NK-92 treated with Interleukin-12 subunit alpha and Interleukin-12 subunit beta, amount 100 ng/mL, for 24 hours (cell line): ENCODE measurements at regions not wholly inside any gene's neighbourhood (a gene's known extent, or its start where the extent isn't known, plus 50 kb on each side); places are given as distances from the start of the nearest gene placed in this dataset.
"Not testable (repeated sequence)": the region's sequence is repeated elsewhere in the genome, so short reads cannot be mapped to it uniquely, and the experiment has no call there.

Source experiments
- DNase-seq: peaks from one replicate; lab custom pipeline; 2025; lab: John Stamatoyannopoulos, UW

DNA sequence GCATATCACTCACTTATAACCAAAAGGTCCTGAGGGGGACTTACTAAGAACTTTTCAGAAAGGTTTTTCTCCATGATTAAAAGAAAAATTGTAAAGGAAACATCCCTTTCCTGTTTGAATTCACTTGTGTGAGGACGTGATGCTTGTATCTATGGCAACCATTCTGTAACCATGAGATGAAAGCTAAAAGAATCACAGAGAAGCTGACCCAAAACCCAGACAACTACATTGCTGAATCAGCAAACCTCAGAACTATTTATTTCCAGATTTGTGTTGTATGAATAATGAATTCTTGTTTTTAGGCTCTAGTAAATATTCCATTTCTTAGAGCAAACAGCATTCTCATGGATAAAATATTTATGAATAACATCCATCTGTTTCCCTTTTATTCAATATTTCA lies 91.2 kb downstream of the RCHY1 start:
- DNase-seq: no peak

- DNase-seq: no peak
These were observed 101.5 kb downstream of the RCHY1 start for GRCh38 chr4:75412746-75413145.

GRCh38 chr4:75398501-75398900 lies 115.7 kb downstream of the RCHY1 start:
- DNase-seq: no peak

GRCh38 chr4:75391489-75392166 lies 122.6 kb downstream of the RCHY1 start:
- DNase-seq: no peak

- not testable (repeated sequence) for DNase-seq
These were observed 127.8 kb downstream of the RCHY1 start for GRCh38 chr4:75386426-75386825.

DNA sequence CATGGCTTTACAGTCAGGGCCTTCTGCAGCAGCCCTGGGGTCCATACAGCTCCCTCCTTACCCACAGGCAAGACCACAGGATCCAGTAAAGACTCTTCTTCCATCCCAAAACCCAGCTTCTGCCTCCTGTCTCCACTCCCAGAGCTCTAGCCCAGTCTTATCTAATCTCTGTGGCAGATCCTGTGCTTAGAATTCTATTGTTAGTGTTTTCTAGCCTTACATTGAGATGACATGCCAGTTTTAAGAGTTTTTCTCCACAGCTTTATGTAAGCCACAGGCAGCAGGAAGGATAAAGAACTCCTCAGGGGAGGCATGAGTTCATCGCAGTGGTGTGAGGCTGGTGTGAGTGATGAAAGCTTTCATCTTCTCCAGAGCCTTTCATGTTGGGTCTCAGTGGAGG lies 129.1 kb downstream of the RCHY1 start:
- DNase-seq: no peak

DNA sequence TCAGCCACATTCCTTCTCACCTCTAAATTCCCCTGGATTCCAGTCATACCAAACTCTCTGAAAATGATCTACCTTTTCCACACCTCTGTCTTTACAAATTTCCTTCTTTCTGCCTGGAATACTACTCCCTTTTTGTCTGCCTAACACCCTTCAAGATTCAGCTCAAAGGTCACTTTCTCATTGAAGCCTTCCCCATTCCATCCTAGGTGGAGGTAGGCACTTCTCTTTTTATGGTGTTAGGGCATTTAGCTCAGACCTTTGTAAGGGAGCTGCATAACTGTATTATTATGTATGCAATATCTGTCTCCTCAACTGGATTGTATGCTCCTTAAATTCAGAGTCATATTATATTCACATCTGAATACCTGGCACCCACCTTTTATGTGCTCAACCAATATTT lies 137.7 kb downstream of the RCHY1 start:
- no peak for DNase-seq

DNA sequence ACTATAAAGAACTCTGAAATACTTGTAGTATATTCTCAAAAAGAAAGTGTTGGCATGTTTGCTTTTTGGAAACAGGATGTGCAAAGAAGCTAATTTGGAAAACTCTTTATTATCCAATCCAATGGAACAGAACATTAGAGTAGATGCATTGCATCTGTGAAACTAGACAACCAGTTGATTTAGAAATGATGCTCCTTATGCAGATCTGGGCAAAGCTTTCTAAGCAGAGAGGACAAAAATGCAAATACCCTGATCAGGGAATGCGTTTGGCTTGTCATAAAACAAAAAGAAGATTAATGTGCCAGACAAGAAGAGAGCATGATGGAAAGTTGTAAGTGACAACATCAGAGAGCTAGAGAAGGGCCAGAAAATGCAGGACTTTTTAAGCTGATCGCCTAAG lies 142.3 kb downstream of the RCHY1 start:
- DNase-seq: no peak

DNA sequence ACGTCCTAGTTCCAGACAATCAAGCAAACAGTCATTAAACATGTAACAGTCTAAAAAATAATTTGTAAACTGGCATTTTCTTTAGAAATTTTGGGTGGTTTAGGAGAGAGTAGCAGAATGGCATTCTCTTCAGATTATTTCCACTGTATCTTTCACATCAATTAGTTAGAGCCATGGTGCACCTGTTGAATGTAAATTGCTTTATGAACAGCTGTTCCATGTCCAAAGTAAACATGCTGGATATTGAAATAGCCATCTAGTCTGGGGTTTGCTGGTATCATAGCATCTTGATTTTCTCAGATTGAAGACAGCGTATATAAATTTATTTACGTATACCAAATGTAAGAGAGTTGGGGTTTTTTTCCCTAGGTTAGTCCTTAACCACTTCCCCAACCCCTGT lies 143.6 kb downstream of the RCHY1 start:
- DNase-seq: no peak

DNA sequence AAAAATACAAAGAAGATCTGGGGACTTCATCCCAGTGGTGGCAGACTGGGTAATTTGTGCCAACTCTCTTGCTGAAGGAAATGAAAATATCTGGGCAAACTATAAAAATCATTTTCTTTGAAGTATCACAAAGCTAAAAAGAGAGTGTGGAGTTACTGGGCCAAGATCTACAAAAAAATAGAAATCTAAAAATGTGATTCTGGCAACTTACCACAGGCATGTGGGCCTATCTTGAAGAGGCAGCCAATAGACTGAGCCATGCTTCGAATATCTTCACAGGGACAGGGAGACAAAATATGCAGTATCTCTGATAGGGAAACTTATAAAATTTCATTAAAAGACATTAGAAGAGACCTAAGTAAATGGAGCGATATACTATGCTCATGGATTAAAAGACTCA lies 168.8 kb downstream of the RCHY1 start:
- DNase-seq: no peak

DNA sequence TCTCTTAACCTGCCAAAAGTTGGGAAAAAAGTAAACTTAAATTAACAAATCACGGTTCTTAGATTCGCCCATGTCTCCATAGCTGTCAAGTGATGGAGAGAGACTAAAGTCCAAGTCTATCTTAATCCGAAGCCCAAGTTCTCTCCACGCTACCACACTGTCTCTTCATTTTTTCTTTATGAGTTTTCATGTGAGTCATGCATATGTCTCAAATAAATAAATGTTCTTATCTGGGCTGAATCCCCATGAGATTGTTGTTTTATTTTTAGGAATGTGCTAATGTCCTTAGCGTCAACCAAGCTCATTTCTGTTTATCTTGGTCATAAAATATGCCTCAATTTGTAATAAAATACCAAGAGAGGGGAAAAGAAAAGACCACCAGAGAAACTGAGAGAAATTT lies 169.3 kb downstream of the RCHY1 start:
- DNase-seq: no peak

- no peak for DNase-seq
These were observed 170.9 kb downstream of the RCHY1 start for GRCh38 chr4:75343333-75343732.

DNA sequence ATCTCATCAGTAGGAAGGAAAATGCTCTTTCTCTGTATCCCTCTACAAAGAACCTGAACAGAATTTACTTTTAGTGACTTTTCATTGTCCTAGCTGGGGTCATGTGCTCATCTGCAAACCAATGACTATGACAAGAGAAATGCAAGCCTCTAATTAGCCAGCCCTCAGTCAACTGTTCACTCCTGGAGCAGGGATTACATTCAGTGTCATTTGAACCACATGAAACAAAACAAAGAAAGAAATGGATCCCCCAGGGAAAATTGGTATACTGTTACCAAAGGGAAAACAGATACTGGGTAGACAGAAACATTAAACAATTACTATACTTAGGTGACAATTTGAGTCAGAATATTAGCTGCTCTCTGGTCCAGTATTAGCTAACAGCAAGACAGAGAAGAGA lies 173.6 kb downstream of the RCHY1 start:
- no peak for DNase-seq

DNA sequence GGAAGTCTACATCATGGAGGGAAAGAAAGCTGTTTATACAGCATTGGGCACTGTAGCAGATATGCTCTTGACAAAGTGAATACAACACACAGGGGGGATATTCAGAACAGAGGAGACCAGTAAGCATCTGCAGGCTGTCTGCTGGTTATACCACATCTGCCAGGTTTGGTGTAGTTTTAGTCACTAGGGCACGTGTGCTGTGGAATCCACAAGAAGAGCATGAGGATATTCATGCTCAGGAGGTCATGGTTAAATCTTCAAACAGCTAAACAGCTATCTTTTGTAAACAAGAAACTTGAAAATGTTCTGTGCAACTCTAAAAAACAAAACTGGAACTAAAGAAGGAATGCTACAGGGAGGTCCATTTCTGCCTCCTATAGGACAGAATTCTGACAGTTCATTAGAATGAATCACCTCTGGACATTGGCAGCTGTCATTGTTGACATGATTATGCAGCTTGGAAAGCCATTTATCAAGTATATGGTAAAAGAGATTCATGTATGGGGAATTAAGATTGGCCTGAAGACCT lies 175.8 kb downstream of the RCHY1 start:
- DNase-seq: no peak

GRCh38 chr4:75327804-75328512 lies 186.2 kb downstream of the RCHY1 start:
- no peak for DNase-seq

DNA sequence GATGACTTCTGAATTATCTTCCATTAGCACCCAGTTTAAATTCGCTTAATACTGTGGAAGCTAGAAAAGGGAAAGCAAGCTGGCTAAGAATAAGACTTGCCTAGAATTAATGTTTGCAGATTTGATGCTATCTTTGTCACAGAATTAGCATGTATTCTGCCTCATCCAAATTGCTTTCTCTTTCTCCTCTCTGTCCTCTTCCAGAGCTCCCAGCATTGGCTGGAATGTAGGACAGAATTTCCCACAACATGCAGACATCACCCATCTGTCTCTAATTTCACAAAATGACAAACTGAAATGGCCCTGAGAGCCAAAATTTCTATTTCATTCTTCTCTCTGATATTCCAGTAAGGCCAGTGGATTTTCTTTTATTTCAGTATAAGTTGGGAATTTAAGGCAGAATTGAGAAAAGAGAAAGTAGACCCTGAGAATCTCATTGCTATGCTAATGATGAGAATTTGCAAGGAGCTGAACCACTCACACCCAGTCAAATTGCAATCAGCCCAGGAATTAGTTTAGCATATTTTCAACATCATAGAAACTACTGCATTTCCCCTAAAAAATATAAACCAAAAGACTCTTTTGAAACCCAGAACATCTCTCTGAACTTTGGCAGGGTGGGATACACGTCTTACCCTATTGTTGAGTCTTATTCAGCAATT lies 188.8 kb downstream of the RCHY1 start:
- no peak for DNase-seq

DNA sequence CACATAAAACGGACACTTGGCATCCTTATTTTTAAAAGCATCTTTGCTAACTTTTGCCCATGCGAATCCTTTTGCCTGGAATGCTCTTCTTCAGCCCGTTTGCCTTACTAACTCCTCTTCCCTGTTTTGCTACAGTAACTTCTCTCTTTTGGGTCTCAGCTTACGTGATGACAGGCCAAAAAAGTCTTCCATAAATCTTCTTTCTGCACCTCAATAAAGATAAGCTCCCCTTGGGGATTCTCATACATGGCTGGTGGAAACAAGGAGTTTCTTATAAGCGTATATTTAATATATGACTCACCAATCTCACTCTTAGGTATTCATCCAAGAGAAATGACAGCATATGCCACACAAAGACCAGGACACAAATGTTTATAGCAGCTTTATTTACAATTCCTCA lies 192.7 kb downstream of the RCHY1 start:
- DNase-seq: no peak

DNA sequence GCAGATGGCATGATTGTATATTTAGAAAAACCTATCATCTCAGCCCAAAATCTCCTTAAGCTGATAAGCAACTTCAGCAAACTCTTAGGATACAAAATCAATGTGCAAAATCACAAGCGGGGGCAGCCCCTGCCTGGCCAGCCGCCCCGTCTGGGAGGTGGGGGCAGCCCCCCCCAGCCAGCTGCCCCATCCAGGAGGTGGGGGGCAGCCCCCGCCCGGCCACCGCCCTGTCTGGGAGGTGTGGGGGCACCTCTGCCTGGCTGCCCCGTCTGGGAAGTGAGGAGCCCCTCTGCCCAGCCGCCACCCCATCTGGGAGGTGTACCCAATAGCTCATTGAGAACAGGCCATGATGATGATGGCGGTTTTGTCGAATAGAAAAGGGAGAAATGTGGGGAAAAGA lies 196.6 kb downstream of the RCHY1 start:
- not testable (repeated sequence) for DNase-seq

DNA sequence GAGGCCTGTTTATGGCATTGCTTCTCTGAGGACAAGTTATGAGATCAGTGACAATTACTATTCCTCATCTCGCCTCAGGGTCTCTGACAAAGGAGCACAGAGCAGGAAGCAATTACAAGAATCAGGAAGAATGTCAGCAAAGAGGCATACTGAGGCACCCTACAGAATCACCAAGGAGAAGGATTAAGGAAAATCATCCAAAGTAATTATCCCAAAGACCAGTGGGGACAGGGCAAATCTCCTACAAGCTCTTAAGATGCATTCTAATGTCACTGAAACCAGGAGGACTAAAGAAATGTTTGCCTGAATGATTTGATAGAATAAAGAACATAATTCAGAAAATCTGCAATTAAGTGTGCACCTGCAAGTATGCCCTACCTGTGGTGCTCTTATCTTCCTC lies 206.2 kb downstream of the RCHY1 start:
- DNase-seq: no peak

DNA sequence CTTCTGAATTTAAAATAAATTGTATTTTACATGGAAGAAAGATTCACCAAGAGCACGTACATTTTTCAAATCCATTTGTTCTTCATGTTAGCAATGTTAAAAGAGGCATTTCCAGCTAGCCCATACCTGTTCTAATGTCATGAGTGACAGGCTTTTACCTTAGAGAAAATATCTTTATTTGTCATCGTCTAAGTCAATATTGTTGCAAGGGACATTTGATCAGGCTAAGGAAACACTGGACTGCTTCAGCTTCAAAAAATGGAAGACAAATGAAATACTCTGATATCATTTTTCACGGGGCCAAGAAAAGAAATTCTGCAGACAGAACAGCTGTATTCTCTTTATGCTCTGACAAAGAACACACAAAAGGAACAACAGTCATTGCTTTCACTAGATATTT lies 207.7 kb downstream of the RCHY1 start:
- DNase-seq: no peak

DNA sequence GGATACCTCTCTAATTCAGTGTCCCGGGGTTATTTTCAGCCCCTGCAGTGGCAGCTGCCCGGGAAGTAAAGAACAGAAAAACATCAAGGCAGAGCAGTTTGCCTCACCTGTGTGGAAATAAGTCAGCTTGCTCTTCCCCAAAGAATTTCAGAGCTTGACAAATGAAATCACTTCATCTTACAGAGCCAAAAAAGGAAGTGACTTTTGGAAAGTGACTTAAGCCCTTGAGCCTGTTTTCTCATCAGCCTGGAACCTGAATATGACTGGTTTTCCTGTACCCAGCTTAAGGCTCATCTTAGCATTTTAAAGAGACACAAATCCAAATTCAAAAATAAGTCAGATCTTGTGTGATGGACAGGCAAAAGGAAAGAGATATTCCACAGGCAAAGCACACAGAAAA lies 211.6 kb downstream of the RCHY1 start:
- DNase-seq: no peak

DNA sequence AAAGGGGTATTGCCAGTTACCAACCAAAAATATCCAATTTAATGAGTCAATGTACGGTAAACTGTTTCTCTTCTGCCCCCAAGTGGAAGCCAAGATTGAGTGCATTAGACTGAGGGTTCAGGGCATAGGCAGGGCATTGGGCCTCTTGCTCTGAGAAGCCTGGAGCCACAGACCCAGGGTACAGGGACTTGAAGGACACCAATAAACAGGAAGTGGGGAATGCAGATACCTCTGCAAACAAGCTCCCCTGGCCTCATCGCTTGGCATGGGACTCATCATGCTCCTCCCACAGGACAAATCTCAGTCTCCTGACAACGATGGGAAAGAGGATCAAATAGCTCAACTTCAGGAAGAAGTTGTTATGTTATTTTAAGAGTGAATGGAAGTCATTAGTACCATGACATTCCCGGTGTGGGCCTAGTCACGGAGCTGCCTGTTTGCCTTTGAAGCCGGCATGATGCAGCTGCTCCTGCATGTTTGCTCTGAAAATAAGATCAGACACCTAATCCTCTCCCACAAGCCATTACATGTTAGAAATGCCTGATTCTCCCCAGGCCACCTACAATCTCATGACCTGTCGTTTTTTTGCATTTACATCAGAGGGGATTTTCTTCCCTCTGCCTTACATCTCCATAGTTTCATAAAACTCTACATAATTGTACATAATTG lies 224.2 kb downstream of the RCHY1 start:
- no peak for DNase-seq
